T47D (cell line): ENCODE measurements at regions not wholly inside any gene's neighbourhood (a gene's known extent, or its start where the extent isn't known, plus 50 kb on each side); places are given as distances from the start of the nearest gene placed in this dataset.

Experiments
- DNase-seq, 2 experiments: peaks; one replicate each; pipeline versions ENCODE4 v3.0.0 to v3.0.0-alpha.2; 2011 to 2012; ENCODE audit warnings: low read depth in 1 of 2, low spot score in 1 of 2
- JUND ChIP-seq: IDR thresholded peaks from 2 replicates; pipeline ENCODE4 v1.6.1; 2012; ENCODE audit warnings: low read depth
- in situ Hi-C: cut with HindIII; loops from 2 replicates; pipeline ENCODE4 v1.10.0; 2016; ENCODE audit warnings: low sequenced_read_pairs, low pct_unique_long_range_greater_than_20kb

DNA sequence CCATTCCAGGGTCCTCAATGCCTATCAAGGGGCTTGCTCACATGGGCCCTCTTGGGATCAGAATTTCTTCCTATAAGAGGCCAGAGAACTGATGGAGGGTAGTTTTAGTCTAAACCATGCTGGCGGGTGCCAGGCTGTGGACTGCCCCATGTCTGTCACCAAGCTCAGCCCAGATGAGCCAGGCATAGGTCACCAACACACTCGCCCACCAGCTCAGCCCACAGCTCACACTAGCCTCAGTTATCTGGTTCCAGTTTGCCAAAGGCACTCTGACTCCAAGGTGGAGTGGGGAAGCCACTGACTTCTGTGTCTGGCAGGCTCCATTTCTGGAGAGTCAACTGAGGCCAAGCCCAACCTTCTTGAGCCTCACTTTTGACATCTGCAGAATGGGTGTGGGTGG lies 50.7 kb upstream of the INSYN1 start:
- TF ChIP-seq JUND = no peak
- in situ Hi-C loops = no loop called here
- DNase-seq = no peak

DNA sequence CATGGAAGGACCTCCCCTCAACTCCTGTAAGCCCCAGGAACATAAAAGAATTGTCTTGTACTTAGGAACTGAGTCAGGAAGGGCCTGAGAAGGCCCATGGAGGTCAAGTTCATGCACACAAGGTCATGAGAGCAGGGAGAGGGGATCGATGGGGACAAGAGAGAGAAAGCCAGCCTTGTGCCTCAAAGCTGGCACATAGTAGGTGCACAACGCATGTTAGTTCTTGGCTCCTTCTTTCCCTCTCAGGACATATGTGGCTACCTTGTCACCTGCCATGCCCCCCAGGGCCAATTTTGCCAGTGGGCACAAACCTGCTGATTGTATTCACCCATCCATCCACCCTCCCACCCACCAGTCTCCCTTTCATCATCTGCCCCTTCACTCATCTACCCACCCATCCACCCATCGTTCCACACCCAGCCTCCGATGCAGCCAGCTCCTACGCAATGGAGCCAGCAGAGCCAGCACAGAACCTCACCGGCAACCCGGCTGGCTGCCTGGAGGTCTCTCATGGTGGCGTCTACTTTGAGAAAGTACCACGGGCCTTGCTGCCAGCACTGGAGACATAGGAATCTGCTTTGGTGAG lies 52.4 kb upstream of the INSYN1 start:
- in situ Hi-C loops = no loop called here
- TF ChIP-seq JUND = no peak
- DNase-seq = no peak

DNA sequence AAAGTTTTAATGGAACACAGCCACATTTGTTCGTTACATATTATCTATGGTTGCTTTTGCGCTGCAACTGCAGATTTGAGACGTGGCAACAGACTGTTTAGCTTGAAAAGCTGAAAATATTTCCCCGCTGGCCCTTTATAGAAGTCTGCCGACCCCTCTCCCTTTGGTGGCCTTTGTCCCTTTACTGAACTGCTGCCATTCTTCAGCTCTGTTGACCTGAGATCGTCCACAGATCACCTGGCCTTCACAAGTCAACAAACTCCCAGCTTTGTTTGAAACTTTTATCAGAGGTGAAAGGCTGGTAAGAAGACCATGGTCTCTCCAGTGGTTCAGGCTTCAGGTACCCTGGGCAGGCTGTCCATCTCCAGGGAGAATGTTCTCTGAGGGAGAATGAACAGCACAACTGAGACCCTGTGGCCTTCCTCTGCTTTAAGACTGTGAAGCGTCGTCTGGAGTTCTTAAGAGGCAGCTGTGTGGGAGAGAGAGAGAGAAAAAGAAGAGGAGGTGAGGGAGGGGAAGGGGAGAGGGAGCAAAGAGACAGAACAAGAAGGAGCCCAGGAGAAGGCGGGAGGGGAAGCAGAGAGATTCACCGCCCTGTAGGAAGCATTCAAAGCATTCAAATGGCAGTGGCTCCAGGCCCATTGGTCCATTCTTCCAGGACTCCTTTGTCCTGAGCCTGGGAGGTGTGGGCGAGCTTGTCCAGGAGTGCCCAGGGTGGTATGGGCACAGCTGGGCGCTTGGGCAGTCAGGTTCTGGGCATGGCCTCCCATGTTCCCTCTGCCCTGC lies 53.7 kb upstream of the INSYN1 start:
- in situ Hi-C loops = no loop called here
- TF ChIP-seq JUND = no peak
- no peak for DNase-seq

GRCh38 chr15:73807865-73808264 lies 54.7 kb upstream of the INSYN1 start:
- TF ChIP-seq JUND = no peak
- DNase-seq = no peak
- in situ Hi-C loops = no loop called here

DNA sequence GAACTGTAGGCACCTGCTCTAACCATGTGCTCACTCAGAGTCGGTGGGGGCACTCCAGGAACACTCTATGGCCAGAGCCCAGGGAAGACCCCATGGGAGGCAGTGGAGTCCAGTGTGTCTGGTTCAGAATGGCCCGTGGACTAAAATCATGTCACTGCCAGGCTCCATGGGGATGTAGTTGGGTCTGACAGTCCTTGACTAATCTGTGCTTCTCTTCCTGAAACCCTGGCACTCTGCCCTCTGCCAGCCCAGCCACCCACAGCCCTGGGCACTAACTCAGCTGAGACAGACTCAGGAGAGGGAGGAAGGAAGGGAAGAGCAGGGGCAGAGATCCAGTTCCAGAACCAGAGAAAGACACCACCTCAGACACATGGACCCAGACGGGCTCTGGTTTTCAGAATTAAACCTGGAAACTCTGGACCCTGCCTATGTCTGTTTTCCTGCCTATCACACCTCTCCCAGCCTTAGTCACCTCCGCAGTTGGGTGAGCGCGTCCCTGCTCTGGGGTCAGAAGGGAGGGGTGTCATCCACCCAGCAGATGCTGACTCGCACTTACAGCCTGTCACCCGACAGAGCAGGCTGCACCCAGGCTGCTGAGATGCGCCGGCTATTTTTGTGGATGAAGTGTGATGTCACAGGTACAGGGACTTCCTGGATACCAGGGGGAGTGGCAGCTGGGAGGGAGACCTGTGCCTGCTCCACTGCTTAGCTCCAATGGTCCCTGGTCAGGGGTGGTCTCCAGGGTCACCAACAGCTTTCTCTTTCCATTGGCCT lies 56.8 kb upstream of the INSYN1 start:
- peak in 1 of 2 experiments; percentile 15 for DNase-seq
- TF ChIP-seq JUND = no peak
- in situ Hi-C loops = no loop called here

DNA sequence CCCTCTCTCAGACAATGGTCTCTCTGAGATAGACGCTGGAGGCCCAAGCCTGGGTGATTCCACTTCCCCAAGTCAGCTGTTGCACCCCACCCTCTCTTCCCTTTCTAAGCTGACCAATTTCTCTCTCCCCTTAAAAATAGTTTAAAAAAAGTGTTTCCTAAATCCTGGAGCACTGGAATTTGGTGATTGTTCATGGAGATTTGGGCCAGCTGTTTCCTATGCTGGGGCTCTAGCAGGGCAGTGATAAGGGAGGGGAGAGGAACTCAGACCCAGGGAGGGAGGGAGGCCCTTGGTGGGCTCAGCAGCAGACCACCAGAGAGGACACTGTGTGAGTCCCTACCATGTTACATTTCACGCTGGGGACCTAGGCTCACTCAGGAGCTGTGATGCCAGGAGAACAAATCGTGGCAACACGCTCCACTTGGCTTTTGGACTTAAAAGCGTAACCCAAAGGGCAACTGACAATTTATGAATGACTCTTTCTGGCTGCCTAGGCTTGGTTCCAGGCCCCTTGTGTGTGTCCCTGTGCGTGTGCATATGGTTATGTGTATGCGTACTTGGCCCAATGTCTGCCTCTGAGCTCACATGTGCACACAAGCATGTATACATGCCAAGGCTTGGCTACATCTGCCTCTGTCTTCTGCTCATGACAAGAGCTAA lies 59.8 kb upstream of the INSYN1 start:
- in situ Hi-C loops = no loop called here
- DNase-seq = no peak

GRCh38 chr15:73813589-73813988 lies 59.8 kb upstream of the TBC1D21 start:
- no peak for DNase-seq
- in situ Hi-C loops = no loop called here
- TF ChIP-seq JUND = no peak

More for the DNA sequence above, 59.8 kb upstream of the INSYN1 start:
- TF ChIP-seq JUND = no peak

GRCh38 chr15:73818308-73818985 lies 54.9 kb upstream of the TBC1D21 start:
- DNase-seq = no peak
- in situ Hi-C loops = no loop called here
- no peak for TF ChIP-seq JUND

DNA sequence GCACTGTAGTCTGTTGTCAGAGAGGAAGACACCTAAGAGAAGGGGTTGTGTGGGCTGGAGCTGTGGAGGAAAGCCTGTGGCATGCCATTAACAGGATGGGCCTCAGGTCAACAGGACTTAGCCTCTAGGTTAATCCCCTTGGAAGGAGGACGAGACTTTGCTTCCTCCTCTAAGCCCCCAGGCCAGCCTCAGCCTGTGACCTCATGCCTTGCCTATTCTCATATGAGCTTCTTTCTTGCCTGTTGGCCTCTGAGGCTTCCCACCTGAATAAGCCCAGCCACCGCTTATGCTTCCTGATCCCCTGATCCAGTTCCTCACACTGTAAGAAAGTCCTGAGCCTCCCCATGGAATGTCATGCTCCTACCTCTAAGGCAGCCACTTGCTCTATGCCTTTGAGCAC lies 52.2 kb upstream of the TBC1D21 start:
- in situ Hi-C loops = no loop called here
- no peak for TF ChIP-seq JUND
- DNase-seq = no peak

- peak; percentile 28 to 69 for DNase-seq
- in situ Hi-C loops = no loop called here
- no peak for TF ChIP-seq JUND
Measured at GRCh38 chr15:73822998-73823397, 50.4 kb upstream of the TBC1D21 start.
